Testis (tissue), 2 donors: ENCODE measurements at regions not wholly inside any gene's neighbourhood (a gene's known extent, or its start where the extent isn't known, plus 50 kb on each side); places are given as distances from the start of the nearest gene placed in this dataset.
"Not testable (repeated sequence)": the region's sequence is repeated elsewhere in the genome, so short reads cannot be mapped to it uniquely, and the experiment has no call there.

Experiments used
- DNase-seq: peaks from one replicate; pipeline ENCODE4 v3.0.0-alpha.2; 2019
- H3K27ac ChIP-seq, 2 donors: fragments of 200-600 bp; sonication (generic); one replicate each; pipeline ENCODE4 v1.5.1; 2019
- H3K27me3 ChIP-seq: fragments of 200-600 bp; sonication (generic); one replicate; pipeline ENCODE4 v1.5.1; 2019
- H3K36me3 ChIP-seq: fragments of 200-600 bp; sonication (generic); one replicate; pipeline ENCODE4 v1.5.1; 2017; ENCODE audit warnings: low read depth; ENCODE audit errors: missing control alignments
- H3K4me1 ChIP-seq: fragments of 200-600 bp; sonication (generic); one replicate; pipeline ENCODE4 v1.5.1; 2019
- H3K4me3 ChIP-seq, 2 donors: fragments of 200-600 bp; sonication (generic); one replicate each; pipeline ENCODE4 v1.5.1; 2017 to 2019
- H3K9me3 ChIP-seq: fragments of 200-600 bp; sonication (generic); one replicate; pipeline ENCODE4 v1.5.1; 2017
- CTCF ChIP-seq, 3 experiments: fragments of 450-650 bp in 2 of 3; fragments of 200-600 bp in 1 of 3; sonication (generic) in 1 of 3; IDR thresholded peaks; one replicate each; pipeline ENCODE4 v1.5.1; 2016 to 2019; ENCODE audit warnings: antibody characterized with exemption in 3 of 3, mild to moderate bottlenecking in 2 of 3, moderate library complexity in 1 of 3
- POLR2A ChIP-seq: fragments of 450-650 bp; IDR thresholded peaks from one replicate; pipeline ENCODE4 v1.6.1; 2017; ENCODE audit warnings: antibody characterized with exemption, mild to moderate bottlenecking, moderate library complexity
- WGBS, 2 donors: methylation state at CpG; one replicate each; pipeline ENCODE4 v1.1.5; 2018; 5-methylcytosine and 5-hydroxymethylcytosine counted together
- intact Hi-C: fragments of 100-400 bp; cut with DNase I; formaldehyde crosslinking; loops from one replicate; pipeline ENCODE4 v1.15.1; 2023; ENCODE audit warnings: low total_unique reads

GRCh38 chr21:15631342-15631741 lies 98.4 kb upstream of the USP25 start:
- no peak overlapping the region for H3K4me3 ChIP-seq
- intact Hi-C loops, result no loop called here
- no peak for TF ChIP-seq CTCF (IDR thresholded peaks at IDR 0.05)
- no peak for TF ChIP-seq POLR2A
- no peaks in the 10 kb centered on the region for H3K4me1 ChIP-seq
- H3K9me3 ChIP-seq, result no peaks in the 10 kb centered on the region
- WGBS, 2 donors, result 27 to 37% methylated on average over 2 of the region's 2 CpGs
- no peaks in the 10 kb centered on the region for H3K36me3 ChIP-seq
- H3K27me3 ChIP-seq, result no peaks in the 10 kb centered on the region
- DNase-seq, result no peak
- no peak overlapping the region for H3K27ac ChIP-seq

- H3K27ac ChIP-seq, H3K9me3 ChIP-seq, H3K27me3 ChIP-seq, H3K36me3 ChIP-seq, H3K4me3 ChIP-seq, DNase-seq, H3K4me1 ChIP-seq, intact Hi-C loops: not testable (repeated sequence)
- 65 to 73% methylated on average over 5 of the region's 5 CpGs for WGBS, 2 donors
Measured at GRCh38 chr21:15634541-15634940, 95.2 kb upstream of the USP25 start.

- intact Hi-C loops, result no loop called here
- DNase-seq, result no peak
- Histone ChIP-seq H3K9me3 (no peaks in the 10 kb centered on the region), H3K36me3 (no peaks in the 10 kb centered on the region), H3K27me3 (no peaks in the 10 kb centered on the region), H3K4me3 (no peak overlapping the region), H3K27ac (no peak overlapping the region), H3K4me1 (no peaks in the 10 kb centered on the region)
- WGBS, 2 donors, result 72 to 76% methylated on average over 8 of the region's 8 CpGs
- TF ChIP-seq CTCF (IDR thresholded peaks at IDR 0.05) (no peak), POLR2A (no peak)
Measured at GRCh38 chr21:15638856-15639549, 90.8 kb upstream of the USP25 start.

- WGBS, 2 donors, result 88 to 93% methylated on average over 3 of the region's 3 CpGs
- intact Hi-C loops, H3K27ac ChIP-seq: not testable (repeated sequence)
Measured at GRCh38 chr21:15640113-15640512, 89.7 kb upstream of the USP25 start.

GRCh38 chr21:15644489-15644888 lies 85.3 kb upstream of the USP25 start:
- DNase-seq, result no peak
- H3K27ac ChIP-seq, result no peak overlapping the region
- H3K36me3 ChIP-seq, result no peaks in the 10 kb centered on the region
- no peaks in the 10 kb centered on the region for H3K27me3 ChIP-seq
- 89 to 91% methylated on average over 3 of the region's 3 CpGs for WGBS, 2 donors
- H3K9me3 ChIP-seq, result no peaks in the 10 kb centered on the region
- intact Hi-C loops, result no loop called here
- no peak for TF ChIP-seq POLR2A
- TF ChIP-seq CTCF (IDR thresholded peaks at IDR 0.05), result no peak
- H3K4me1 ChIP-seq, result no peaks in the 10 kb centered on the region
- no peak overlapping the region for H3K4me3 ChIP-seq

More at GRCh38 chr21:15640113-15640512, 89.7 kb upstream of the USP25 start:
- not testable (repeated sequence) for H3K27me3 ChIP-seq, H3K4me3 ChIP-seq, H3K9me3 ChIP-seq, DNase-seq, H3K4me1 ChIP-seq, H3K36me3 ChIP-seq

GRCh38 chr21:15645830-15646229 lies 84.0 kb upstream of the USP25 start:
- Histone ChIP-seq H3K4me3 (no peak overlapping the region), H3K27me3 (no peaks in the 10 kb centered on the region), H3K36me3 (no peaks in the 10 kb centered on the region), H3K4me1 (no peaks in the 10 kb centered on the region), H3K27ac (no peak overlapping the region), H3K9me3 (no peaks in the 10 kb centered on the region)
- 91 to 93% methylated on average over 4 of the region's 4 CpGs for WGBS, 2 donors
- DNase-seq, result no peak
- intact Hi-C loops, result no loop called here
- no peak for TF ChIP-seq CTCF (IDR thresholded peaks at IDR 0.05)
- TF ChIP-seq POLR2A, result no peak
